HFFc6 (cell line): ENCODE measurements at regions not wholly inside any gene's neighbourhood (a gene's known extent, or its start where the extent isn't known, plus 50 kb on each side); places are given as distances from the start of the nearest gene placed in this dataset.

Experiments used
- DNase-seq: peaks from one replicate; pipeline ENCODE4 v3.0.0-alpha.2; 2018
- H3K27ac Mint-ChIP-seq: 2 replicates; pipeline ENCODE4 v1.8.0; 2020; ENCODE audit warnings: mild to moderate bottlenecking, mixed read lengths
- H3K27me3 Mint-ChIP-seq: 2 replicates; pipeline ENCODE4 v1.8.0; 2021; ENCODE audit warnings: mild to moderate bottlenecking, moderate library complexity, mixed read lengths; ENCODE audit not compliant: insufficient read depth
- H3K36me3 Mint-ChIP-seq: 2 replicates; pipeline ENCODE4 v1.8.0; 2021; ENCODE audit warnings: low read depth, mixed read lengths
- H3K4me1 Mint-ChIP-seq: 2 replicates; pipeline ENCODE4 v1.8.0; 2020; ENCODE audit warnings: low read depth, mixed read lengths
- H3K4me3 Mint-ChIP-seq: 2 replicates; pipeline ENCODE4 v1.8.0; 2020; ENCODE audit warnings: mild to moderate bottlenecking, moderate library complexity, mixed read lengths
- H3K9me3 Mint-ChIP-seq: 2 replicates; pipeline ENCODE4 v1.8.0; 2020; ENCODE audit warnings: mild to moderate bottlenecking, mixed read lengths
- CTCF ChIP-seq: fragments of 200-600 bp; sonication (generic); IDR thresholded peaks from 2 replicates; pipeline ENCODE4 v1.5.0; 2021; ENCODE audit warnings: antibody characterized with exemption, mild to moderate bottlenecking

GRCh38 chr10:78891741-78892140 is 177.0 kb upstream of the ZMIZ1 start:
- TF ChIP-seq CTCF = no peak
- DNase-seq = no peak
- Mint-ChIP-seq H3K9me3 (peaks cover 2% of the 10 kb centered on the region; the same call in 1 of the 2 replicates), H3K36me3 (no peaks in the 10 kb centered on the region), H3K4me3 (no peak overlapping the region), H3K27ac (no peak overlapping the region), H3K4me1 (no peaks in the 10 kb centered on the region), H3K27me3 (peaks cover 49% of the 10 kb centered on the region)

- H3K4me1 Mint-ChIP-seq = no peaks in the 10 kb centered on the region
- H3K4me3 Mint-ChIP-seq = no peak overlapping the region
- peaks cover 52% of the 10 kb centered on the region for H3K27me3 Mint-ChIP-seq
- DNase-seq = no peak
- no peaks in the 10 kb centered on the region for H3K9me3 Mint-ChIP-seq
- no peak overlapping the region for H3K27ac Mint-ChIP-seq
- TF ChIP-seq CTCF = no peak
- no peaks in the 10 kb centered on the region for H3K36me3 Mint-ChIP-seq
These were observed 176.2 kb upstream of the ZMIZ1 start for GRCh38 chr10:78892338-78893176.

- no peak overlapping the region for H3K27ac Mint-ChIP-seq
- no peak for DNase-seq
These were observed 175.5 kb upstream of the ZMIZ1 start for GRCh38 chr10:78893217-78893616.

GRCh38 chr10:78894089-78894840 is 174.5 kb upstream of the ZMIZ1 start:
- H3K4me3 Mint-ChIP-seq = no peak overlapping the region
- H3K27me3 Mint-ChIP-seq = peaks cover 51% of the 10 kb centered on the region

More at GRCh38 chr10:78893217-78893616, 175.5 kb upstream of the ZMIZ1 start:
- Mint-ChIP-seq H3K36me3 (no peaks in the 10 kb centered on the region), H3K27me3 (peaks cover 55% of the 10 kb centered on the region), H3K4me3 (no peak overlapping the region), H3K9me3 (no peaks in the 10 kb centered on the region), H3K4me1 (no peaks in the 10 kb centered on the region)
- TF ChIP-seq CTCF = no peak

DNA sequence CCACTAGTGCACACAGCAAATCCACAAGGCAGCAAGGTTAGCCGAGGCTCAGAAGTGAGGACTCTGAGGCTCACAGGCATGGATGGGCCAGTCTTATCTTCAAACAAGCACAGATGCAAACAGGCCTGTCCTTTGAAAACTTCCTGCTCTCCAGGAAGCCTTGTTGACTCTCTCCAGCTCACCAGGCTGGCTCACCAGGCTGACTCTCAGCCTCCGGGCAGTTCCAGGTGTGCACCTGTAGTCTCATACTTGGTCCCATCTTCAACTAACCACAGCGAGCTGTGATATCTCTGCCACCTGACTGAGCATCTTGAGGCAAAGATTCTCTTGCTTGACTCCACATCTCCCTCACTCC is 173.9 kb upstream of the ZMIZ1 start:
- Mint-ChIP-seq H3K36me3 (no peaks in the 10 kb centered on the region), H3K27me3 (peaks cover 46% of the 10 kb centered on the region), H3K4me1 (no peaks in the 10 kb centered on the region), H3K27ac (no peak overlapping the region), H3K4me3 (no peak overlapping the region), H3K9me3 (no peaks in the 10 kb centered on the region)
- no peak for DNase-seq
- no peak for TF ChIP-seq CTCF

More at GRCh38 chr10:78894089-78894840, 174.5 kb upstream of the ZMIZ1 start:
- Mint-ChIP-seq H3K4me1 (no peaks in the 10 kb centered on the region), H3K9me3 (no peaks in the 10 kb centered on the region), H3K27ac (no peak overlapping the region), H3K36me3 (no peaks in the 10 kb centered on the region)
- no peak for DNase-seq
- no peak for TF ChIP-seq CTCF
